GM12878 (cell line): ENCODE measurements at regions not wholly inside any gene's neighbourhood (a gene's known extent, or its start where the extent isn't known, plus 50 kb on each side); places are given as distances from the start of the nearest gene placed in this dataset.

ENCODE experiments used
- ATAC-seq: fragments of 200-7000 bp; cut with Tn5 transposase; 3 replicates; pipeline ENCODE4 v1.9.1; 2020; ENCODE audit warnings: mild to moderate bottlenecking, moderate library complexity
- BruUV-seq: library from RNA; stranded (reverse); fragments of 400-500 nt; replicated peaks from 2 replicates; lab custom pipeline; 2021; lab: Mats Ljungman, UMichigan
- CTCF ChIA-PET: fragments of 300-600 bp; sonication (Branson Sonifier 250); formaldehyde crosslinking; extraction: SDS; loops from one replicate; lab custom pipeline; 2021; ENCODE audit warnings: inconsistent platforms; lab: Yijun Ruan, JAX
- POLR2A ChIA-PET: fragments of 350-600 bp; formaldehyde crosslinking; extraction: SDS; loops from one replicate; lab custom pipeline; 2021; ENCODE audit warnings: inconsistent platforms; lab: Charles Lee
- RAD21 ChIA-PET: fragments of 300-600 bp; sonication (Branson Sonifier 250); formaldehyde crosslinking; loops from one replicate; lab custom pipeline; 2023; ENCODE audit warnings: antibody characterized with exemption; ENCODE audit not compliant: unreplicated experiment; lab: Charles Lee
- SMC1A ChIA-PET: fragments of 300-600 bp; sonication (Branson Sonifier 250); formaldehyde crosslinking; loops from one replicate; lab custom pipeline; 2023; ENCODE audit not compliant: unreplicated experiment, uncharacterized antibody; lab: Charles Lee
- DNase-seq: peaks from one replicate; pipeline ENCODE4 v3.0.0-alpha.2; 2011; ENCODE audit warnings: low read depth, low spot score
- FAIRE-seq: peaks from 3 replicates; lab custom pipeline; 2011; peaks lifted over from hg19 to GRCh38; lab: Jason Lieb, UNC
- H2AFZ ChIP-seq: 2 replicates; pipeline ENCODE4 v1.6.0; 2011; ENCODE audit warnings: low read depth, low read length, control low read depth; ENCODE audit not compliant: control insufficient read depth
- H3K27ac ChIP-seq: 2 replicates; pipeline ENCODE4 v1.5.1; 2011; ENCODE audit warnings: control low read depth; ENCODE audit not compliant: control insufficient read depth, insufficient read depth
- H3K27me3 ChIP-seq, 2 experiments: replicated peaks in 1 of 2; 2 replicates each; pipeline versions ENCODE4 v1.6.0 to v1.6.1; 2011; ENCODE audit warnings: low read length in 1 of 2; ENCODE audit not compliant: control insufficient read depth in 2 of 2, insufficient read depth in 2 of 2
- H3K36me3 ChIP-seq, 2 experiments: 2 replicates each; pipeline ENCODE4 v1.5.1; 2011; ENCODE audit warnings: low read length in 1 of 2; ENCODE audit not compliant: control insufficient read depth in 2 of 2, insufficient read depth in 2 of 2
- H3K4me1 ChIP-seq: 2 replicates; pipeline ENCODE4 v1.6.1; 2011; ENCODE audit warnings: mild to moderate bottlenecking, low read length, moderate library complexity, mixed read lengths; ENCODE audit not compliant: control insufficient read depth, insufficient read depth
- H3K4me2 ChIP-seq: 2 replicates; pipeline ENCODE4 v1.6.0; 2011; ENCODE audit warnings: control low read depth; ENCODE audit not compliant: control insufficient read depth, insufficient read depth
- H3K4me3 ChIP-seq: fragments of 200-600 bp; sonication (generic); 2 replicates; pipeline ENCODE4 v1.5.1; 2016
- H3K79me2 ChIP-seq: 2 replicates; pipeline ENCODE4 v1.6.0; 2011; ENCODE audit warnings: low read length; ENCODE audit not compliant: control insufficient read depth, insufficient read depth
- H3K9ac ChIP-seq: 2 replicates; pipeline ENCODE4 v1.8.0; 2011; ENCODE audit warnings: low read length, control low read depth, mixed read lengths; ENCODE audit not compliant: control insufficient read depth, insufficient read depth
- H3K9me3 ChIP-seq: replicated peaks from 3 replicates; pipeline ENCODE4 v1.5.1; 2011; ENCODE audit warnings: mild to moderate bottlenecking, low read length; ENCODE audit not compliant: control insufficient read depth, insufficient read depth
- H4K20me1 ChIP-seq: 2 replicates; pipeline ENCODE4 v1.6.0; 2011; ENCODE audit not compliant: control insufficient read depth, insufficient read depth
- FOS ChIP-seq: IDR thresholded peaks from 3 replicates; pipeline ENCODE4 v1.6.1; 2011; ENCODE audit warnings: borderline replicate concordance; ENCODE audit not compliant: insufficient read length; ENCODE audit errors: extremely low read depth
- NBN ChIP-seq: fragments of 450-650 bp; IDR thresholded peaks from 2 replicates; pipeline ENCODE4 v1.6.1; 2016
- RBBP5 ChIP-seq: fragments of 200-600 bp; sonication (generic); conservative IDR thresholded peaks from 2 replicates; pipeline ENCODE4 v1.6.1; 2016
- SIN3A ChIP-seq: IDR thresholded peaks from 2 replicates; pipeline ENCODE4 v1.6.1; 2012; ENCODE audit warnings: low read depth, low read length, improper control_type of control experiment
- SPI1 ChIP-seq: IDR thresholded peaks from 2 replicates; pipeline ENCODE4 v1.6.1; 2011; ENCODE audit warnings: low read depth, mild to moderate bottlenecking, low read length, moderate library complexity, borderline replicate concordance; ENCODE audit not compliant: insufficient read depth
- TARDBP ChIP-seq: IDR thresholded peaks from 2 replicates; pipeline ENCODE4 v1.6.1; 2016; ENCODE audit warnings: borderline replicate concordance
- TCF3 ChIP-seq: IDR thresholded peaks from 2 replicates; pipeline ENCODE4 v1.6.1; 2012; ENCODE audit warnings: low read depth, mild to moderate bottlenecking, low read length, borderline replicate concordance; ENCODE audit not compliant: insufficient read depth
- TCF7 ChIP-seq: IDR thresholded peaks from 2 replicates; pipeline ENCODE4 v1.6.1; 2014; ENCODE audit warnings: antibody characterized with exemption, borderline replicate concordance
- WGBS: methylation state at CpG from one replicate; pipeline ENCODE4 v1.1.6; 2016; ENCODE audit warnings: low lambda C conversion rate; ENCODE audit not compliant: insufficient replicate concordance, insufficient coverage; ENCODE audit errors: missing lambda C conversion rate; 5-methylcytosine and 5-hydroxymethylcytosine counted together
- in situ Hi-C: fragments of 300-500 bp; cut with MboI; formaldehyde crosslinking; loops from 9 replicates; pipeline ENCODE4 v1.14.3; 2018; ENCODE audit warnings: mixed read lengths
- intact Hi-C: fragments of 100-400 bp; cut with micrococcal nuclease; formaldehyde crosslinking; loops from one replicate; pipeline ENCODE4 v1.14.2; 2022; ENCODE audit not compliant: unreplicated experiment
- TF ChIP-seq, protein P1 (sequence below): fragments of 450-650 bp; formaldehyde crosslinking; IDR thresholded peaks from 2 replicates; pipeline ENCODE4 v1.4.0; 2022; ENCODE audit warnings: mild to moderate bottlenecking, moderate library complexity
- TF ChIP-seq, protein P2 (sequence below): IDR thresholded peaks from 2 replicates; pipeline ENCODE4 v1.6.1; 2012; ENCODE audit warnings: improper control_type of control experiment, low read depth, low read length; ENCODE audit not compliant: insufficient replicate concordance

DNA sequence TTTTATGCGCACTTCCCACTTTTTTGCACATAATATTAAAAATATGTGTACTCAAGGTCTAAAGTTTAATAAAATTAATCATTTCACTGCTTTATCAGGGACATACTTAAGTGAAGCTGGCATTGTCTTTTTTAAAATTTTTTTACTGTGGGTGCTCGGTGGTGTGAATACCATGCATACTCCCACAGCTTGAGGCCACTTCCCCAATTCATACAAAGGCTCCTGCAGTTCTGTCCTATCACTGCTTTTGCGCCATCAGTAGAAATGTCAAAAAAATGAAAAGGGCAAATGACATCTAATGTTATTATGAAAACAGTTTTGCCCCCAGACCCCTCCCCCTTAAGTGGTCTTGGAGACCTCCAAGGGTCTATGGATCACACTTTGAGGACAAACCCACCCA is 464.1 kb upstream of the ARID1B start:
- CTCF ChIA-PET = no interaction called here
- no TSS peak for BruUV-seq
- Histone ChIP-seq H3K36me3 (no peaks in the 10 kb centered on the region), H3K27me3 (no peaks in the 10 kb centered on the region; a peak in 2 of 4 replicates), H3K4me1 (no peaks in the 10 kb centered on the region), H3K4me3 (no peak overlapping the region), H3K9ac (no peak overlapping the region), H3K9me3 (no peaks in the 10 kb centered on the region), H4K20me1 (no peaks in the 10 kb centered on the region), H3K27ac (no peak overlapping the region), H3K79me2 (no peaks in the 10 kb centered on the region), H2AFZ (no peak overlapping the region), H3K4me2 (no peak overlapping the region)
- no peak for ATAC-seq
- POLR2A ChIA-PET = interaction anchor here (0.6 kb wide), 1 partner anchor 8 kb away, joined by 3 read pairs; no protein-coding TSS in a partner anchor
- no peak for FAIRE-seq
- in situ Hi-C loops = no loop called here
- SMC1A ChIA-PET = no interaction called here
- DNase-seq = no peak
- no peak for TF ChIP-seq TARDBP
- TF ChIP-seq SPI1 = 0 out of 2 replicates have a peak, but pooled peaks have one; percentile 7
- WGBS = 54% methylated on average over 3 of the region's 3 CpGs
- RAD21 ChIA-PET = no interaction called here
- intact Hi-C loops = no loop called here

DNA sequence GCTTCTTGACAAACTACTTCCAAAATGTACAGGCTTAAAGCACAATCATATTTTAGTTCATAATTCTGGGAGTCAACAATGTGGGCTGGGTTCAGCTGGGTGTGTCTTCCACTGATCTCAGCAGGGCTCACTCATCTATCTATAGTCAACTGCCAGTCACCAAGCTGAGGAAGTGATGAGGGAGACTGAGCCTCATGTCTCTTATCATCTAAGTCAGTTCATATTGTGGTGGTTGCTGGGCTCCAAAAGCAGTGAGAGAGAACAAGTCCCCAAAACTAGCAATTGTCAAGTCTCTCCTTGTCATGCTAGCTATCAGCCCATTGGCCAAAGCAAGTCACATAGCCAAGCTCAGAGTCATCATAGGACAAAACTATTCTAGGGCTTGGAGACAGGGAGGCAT is 465.9 kb upstream of the ARID1B start:
- Histone ChIP-seq H3K36me3 (no peaks in the 10 kb centered on the region), H3K27me3 (no peaks in the 10 kb centered on the region; a peak in 2 of 4 replicates), H2AFZ (no peak overlapping the region), H3K79me2 (no peaks in the 10 kb centered on the region), H3K4me3 (no peak overlapping the region), H3K27ac (no peak overlapping the region), H3K9me3 (no peaks in the 10 kb centered on the region), H3K9ac (no peak overlapping the region), H3K4me1 (no peaks in the 10 kb centered on the region), H4K20me1 (no peaks in the 10 kb centered on the region), H3K4me2 (no peak overlapping the region)
- in situ Hi-C loops (no loop called here), intact Hi-C loops (no loop called here)
- BruUV-seq = no TSS peak
- ChIA-PET CTCF (no interaction called here), SMC1A (no interaction called here), POLR2A (no interaction called here), RAD21 (no interaction called here)
- DNase-seq (no peak), ATAC-seq (no peak), FAIRE-seq (no peak)
- TF ChIP-seq, protein P1, sequence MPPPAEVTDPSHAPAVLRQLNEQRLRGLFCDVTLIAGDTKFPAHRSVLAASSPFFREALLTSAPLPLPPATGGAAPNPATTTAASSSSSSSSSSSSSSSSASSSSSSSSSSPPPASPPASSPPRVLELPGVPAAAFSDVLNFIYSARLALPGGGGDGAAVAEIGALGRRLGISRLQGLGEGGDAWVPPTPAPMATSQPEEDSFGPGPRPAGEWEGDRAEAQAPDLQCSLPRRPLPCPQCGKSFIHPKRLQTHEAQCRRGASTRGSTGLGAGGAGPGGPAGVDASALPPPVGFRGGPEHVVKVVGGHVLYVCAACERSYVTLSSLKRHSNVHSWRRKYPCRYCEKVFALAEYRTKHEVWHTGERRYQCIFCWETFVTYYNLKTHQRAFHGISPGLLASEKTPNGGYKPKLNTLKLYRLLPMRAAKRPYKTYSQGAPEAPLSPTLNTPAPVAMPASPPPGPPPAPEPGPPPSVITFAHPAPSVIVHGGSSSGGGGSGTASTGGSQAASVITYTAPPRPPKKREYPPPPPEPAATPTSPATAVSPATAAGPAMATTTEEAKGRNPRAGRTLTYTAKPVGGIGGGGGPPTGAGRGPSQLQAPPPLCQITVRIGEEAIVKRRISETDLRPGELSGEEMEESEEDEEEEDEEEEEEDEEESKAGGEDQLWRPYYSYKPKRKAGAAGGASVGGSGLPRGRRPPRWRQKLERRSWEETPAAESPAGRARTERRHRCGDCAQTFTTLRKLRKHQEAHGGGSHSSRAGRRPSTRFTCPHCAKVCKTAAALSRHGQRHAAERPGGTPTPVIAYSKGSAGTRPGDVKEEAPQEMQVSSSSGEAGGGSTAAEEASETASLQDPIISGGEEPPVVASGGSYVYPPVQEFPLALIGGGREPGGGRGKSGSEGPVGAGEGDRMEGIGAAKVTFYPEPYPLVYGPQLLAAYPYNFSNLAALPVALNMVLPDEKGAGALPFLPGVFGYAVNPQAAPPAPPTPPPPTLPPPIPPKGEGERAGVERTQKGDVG (CRISPR knock-in tag) = no peak
- TF ChIP-seq NBN (no peak), FOS (no peak), SIN3A (no peak), TCF3 (no peak), TCF7 (no peak), RBBP5 (no peak)
- TF ChIP-seq, protein P2, sequence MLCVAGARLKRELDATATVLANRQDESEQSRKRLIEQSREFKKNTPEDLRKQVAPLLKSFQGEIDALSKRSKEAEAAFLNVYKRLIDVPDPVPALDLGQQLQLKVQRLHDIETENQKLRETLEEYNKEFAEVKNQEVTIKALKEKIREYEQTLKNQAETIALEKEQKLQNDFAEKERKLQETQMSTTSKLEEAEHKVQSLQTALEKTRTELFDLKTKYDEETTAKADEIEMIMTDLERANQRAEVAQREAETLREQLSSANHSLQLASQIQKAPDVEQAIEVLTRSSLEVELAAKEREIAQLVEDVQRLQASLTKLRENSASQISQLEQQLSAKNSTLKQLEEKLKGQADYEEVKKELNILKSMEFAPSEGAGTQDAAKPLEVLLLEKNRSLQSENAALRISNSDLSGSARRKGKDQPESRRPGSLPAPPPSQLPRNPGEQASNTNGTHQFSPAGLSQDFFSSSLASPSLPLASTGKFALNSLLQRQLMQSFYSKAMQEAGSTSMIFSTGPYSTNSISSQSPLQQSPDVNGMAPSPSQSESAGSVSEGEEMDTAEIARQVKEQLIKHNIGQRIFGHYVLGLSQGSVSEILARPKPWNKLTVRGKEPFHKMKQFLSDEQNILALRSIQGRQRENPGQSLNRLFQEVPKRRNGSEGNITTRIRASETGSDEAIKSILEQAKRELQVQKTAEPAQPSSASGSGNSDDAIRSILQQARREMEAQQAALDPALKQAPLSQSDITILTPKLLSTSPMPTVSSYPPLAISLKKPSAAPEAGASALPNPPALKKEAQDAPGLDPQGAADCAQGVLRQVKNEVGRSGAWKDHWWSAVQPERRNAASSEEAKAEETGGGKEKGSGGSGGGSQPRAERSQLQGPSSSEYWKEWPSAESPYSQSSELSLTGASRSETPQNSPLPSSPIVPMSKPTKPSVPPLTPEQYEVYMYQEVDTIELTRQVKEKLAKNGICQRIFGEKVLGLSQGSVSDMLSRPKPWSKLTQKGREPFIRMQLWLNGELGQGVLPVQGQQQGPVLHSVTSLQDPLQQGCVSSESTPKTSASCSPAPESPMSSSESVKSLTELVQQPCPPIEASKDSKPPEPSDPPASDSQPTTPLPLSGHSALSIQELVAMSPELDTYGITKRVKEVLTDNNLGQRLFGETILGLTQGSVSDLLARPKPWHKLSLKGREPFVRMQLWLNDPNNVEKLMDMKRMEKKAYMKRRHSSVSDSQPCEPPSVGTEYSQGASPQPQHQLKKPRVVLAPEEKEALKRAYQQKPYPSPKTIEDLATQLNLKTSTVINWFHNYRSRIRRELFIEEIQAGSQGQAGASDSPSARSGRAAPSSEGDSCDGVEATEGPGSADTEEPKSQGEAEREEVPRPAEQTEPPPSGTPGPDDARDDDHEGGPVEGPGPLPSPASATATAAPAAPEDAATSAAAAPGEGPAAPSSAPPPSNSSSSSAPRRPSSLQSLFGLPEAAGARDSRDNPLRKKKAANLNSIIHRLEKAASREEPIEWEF = no peak
